Adrenal gland (tissue), 5 donors: ENCODE measurements at regions not wholly inside any gene's neighbourhood (a gene's known extent, or its start where the extent isn't known, plus 50 kb on each side); places are given as distances from the start of the nearest gene placed in this dataset.

Experiments
- CTCF ChIP-seq, 6 experiments: fragments of 450-650 bp in 4 of 6; fragments of 200-600 bp in 2 of 6; sonication (generic) in 1 of 6; IDR thresholded peaks; 1 replicate in 5 of 6; 2 replicates in 1 of 6; pipeline versions ENCODE4 v1.5.1 to v1.8.0; 2016 to 2021; ENCODE audit warnings: antibody characterized with exemption in 6 of 6, mild to moderate bottlenecking in 2 of 6, moderate library complexity in 1 of 6
- POLR2A ChIP-seq, 2 donors: fragments of 450-650 bp; IDR thresholded peaks; one replicate each; pipeline ENCODE4 v1.6.1; 2017; ENCODE audit warnings: antibody characterized with exemption in 2 of 2, mild to moderate bottlenecking in 2 of 2, moderate library complexity in 1 of 2
- donor health status: DM: no; HTN: no; CAD: no.

DNA sequence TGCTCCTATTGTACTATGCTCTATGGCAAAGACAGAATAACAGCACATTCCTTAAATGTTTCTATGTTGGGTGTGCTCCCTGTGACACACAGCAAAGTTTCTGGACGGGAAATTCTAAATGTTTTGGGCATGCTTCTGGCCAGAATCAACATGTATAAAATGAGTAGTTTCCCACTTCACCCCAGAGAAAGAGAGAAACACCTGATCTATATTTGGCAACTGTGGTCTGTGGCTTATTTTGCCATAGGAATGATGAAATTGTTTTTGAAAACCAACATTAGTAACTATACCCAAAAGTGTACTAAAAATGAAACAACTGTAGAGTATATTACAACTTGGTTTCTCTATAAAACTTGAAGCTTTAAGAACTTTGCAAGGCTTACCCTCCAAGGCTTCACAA, 89.1 kb downstream of the RAD51AP2 start:
- TF ChIP-seq CTCF (IDR thresholded peaks at IDR 0.05) (no peak), POLR2A (IDR thresholded peaks at IDR 0.05) (no peak)
